HL-60 (cell line): ENCODE measurements at regions not wholly inside any gene's neighbourhood (a gene's known extent, or its start where the extent isn't known, plus 50 kb on each side); places are given as distances from the start of the nearest gene placed in this dataset.

Experiments
- CTCF ChIP-seq: IDR thresholded peaks from one replicate; pipeline ENCODE4 v1.5.1; 2011; ENCODE audit warnings: low read length, control low read depth, inconsistent platforms; ENCODE audit not compliant: insufficient read depth
- GABPA ChIP-seq: IDR thresholded peaks from 2 replicates; pipeline ENCODE4 v1.6.1; 2012; ENCODE audit warnings: low read depth
- POLR2AphosphoS5 ChIP-seq: IDR thresholded peaks from 2 replicates; pipeline ENCODE4 v1.6.1; 2012; ENCODE audit warnings: low read depth
- REST ChIP-seq: IDR thresholded peaks from 2 replicates; pipeline ENCODE4 v1.6.1; 2012; ENCODE audit warnings: low read depth; ENCODE audit not compliant: insufficient replicate concordance
- SPI1 ChIP-seq: IDR thresholded peaks from 2 replicates; pipeline ENCODE4 v1.6.1; 2012; ENCODE audit warnings: low read depth, mild to moderate bottlenecking, borderline replicate concordance

- no peak for TF ChIP-seq CTCF
- no peak for TF ChIP-seq POLR2AphosphoS5
- TF ChIP-seq REST, result no peak
- TF ChIP-seq GABPA, result no peak
- TF ChIP-seq SPI1, result no peak
Observed at GRCh38 chr4:114052227-114052626, 72.8 kb upstream of the ARSJ start.
